ENCODE measurements at regions not wholly inside any gene's neighbourhood (a gene's known extent, or its start where the extent isn't known, plus 50 kb on each side); places are given as distances from the start of the nearest gene placed in this dataset.

DNA sequence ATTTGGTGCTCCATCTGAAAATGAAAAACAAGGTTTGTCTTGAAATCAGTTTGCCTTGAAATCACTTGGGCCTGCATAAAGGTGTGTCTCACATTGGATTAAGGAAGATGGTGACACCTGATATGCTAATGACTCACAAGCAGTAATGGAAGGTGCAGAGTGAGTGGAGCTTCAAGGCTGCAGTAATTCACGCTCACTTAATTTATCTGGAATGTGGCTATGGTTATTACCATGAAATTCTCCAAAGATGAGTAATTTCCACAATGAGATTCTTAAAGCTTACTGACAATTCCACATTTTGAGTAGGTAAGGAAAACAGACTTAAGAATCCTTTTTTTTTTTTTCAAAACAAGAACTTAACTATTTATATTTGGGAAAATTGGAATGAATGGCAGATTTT lies 156.8 kb downstream of the PAX3 start:
- TF ChIP-seq BHLHE40 (IDR thresholded peaks at IDR 0.05; ENCODE audit: borderline replicate concordance): no peak
- TF ChIP-seq ELF4 (IDR thresholded peaks at IDR 0.05): no peak
- no peak for TF ChIP-seq NFRKB (IDR thresholded peaks at IDR 0.05)
- no peak for TF ChIP-seq FOXA1 (IDR thresholded peaks at IDR 0.05)
- TF ChIP-seq SP1 (IDR thresholded peaks at IDR 0.05): no peak
- TF ChIP-seq PKNOX1 (IDR thresholded peaks at IDR 0.05): no peak
- TF ChIP-seq L3MBTL2 (conservative IDR thresholded peaks at IDR 0.05): no peak
- TF ChIP-seq HDGF (IDR thresholded peaks at IDR 0.05; ENCODE audit: borderline replicate concordance): no peak
- no peak for TF ChIP-seq FOXM1 (IDR thresholded peaks at IDR 0.05; ENCODE audit: borderline replicate concordance)
- TF ChIP-seq CTBP1 (IDR thresholded peaks at IDR 0.05; ENCODE audit: borderline replicate concordance): no peak
- TF ChIP-seq FOXK2 (IDR thresholded peaks at IDR 0.05): no peak
- TF ChIP-seq TARDBP (IDR thresholded peaks at IDR 0.05): no peak
